Keratinocyte (primary cell): ENCODE measurements at regions not wholly inside any gene's neighbourhood (a gene's known extent, or its start where the extent isn't known, plus 50 kb on each side); places are given as distances from the start of the nearest gene placed in this dataset.

Source experiments
- EZH2 ChIP-seq: IDR thresholded peaks from one replicate; pipeline ENCODE4 v1.6.1; 2012; ENCODE audit warnings: inconsistent platforms, mild to moderate bottlenecking, low read length, moderate library complexity
- TF ChIP-seq, protein P1 (sequence below), 3 experiments: IDR thresholded peaks in 1 of 3; conservative IDR thresholded peaks in 1 of 3; optimal IDR thresholded peaks in 1 of 3; 2 replicates in 2 of 3; 3 replicates in 1 of 3; pipeline versions ENCODE3 to v1.5.1; 2011; ENCODE audit warnings: low read length in 3 of 3, mild to moderate bottlenecking in 3 of 3, moderate library complexity in 2 of 3, control low read depth in 1 of 3, inconsistent platforms in 1 of 3; ENCODE audit not compliant: insufficient read depth in 2 of 3; ENCODE audit errors: extremely low read depth in 1 of 3

DNA sequence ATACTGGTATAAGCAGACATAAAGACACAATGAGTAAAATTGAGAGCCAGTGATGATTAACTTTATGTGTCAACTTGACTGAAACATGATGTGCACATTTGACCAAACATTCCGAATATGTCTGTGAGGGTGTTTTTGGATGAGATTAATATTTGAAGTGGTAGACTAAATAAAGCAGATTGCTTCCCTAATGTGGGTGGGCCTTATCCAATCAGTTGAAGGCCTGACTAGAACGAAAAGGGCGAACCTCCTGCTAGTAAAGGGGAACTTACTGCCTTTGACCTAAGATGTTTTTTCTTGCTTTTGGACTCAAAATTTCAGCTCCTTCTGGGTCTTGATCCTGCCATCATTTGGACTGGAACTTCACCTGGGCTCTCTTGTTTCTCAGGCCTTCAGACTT, 1387.7 kb upstream of the CDH6 start:
- TF ChIP-seq EZH2 = no peak
- TF ChIP-seq, protein P1, sequence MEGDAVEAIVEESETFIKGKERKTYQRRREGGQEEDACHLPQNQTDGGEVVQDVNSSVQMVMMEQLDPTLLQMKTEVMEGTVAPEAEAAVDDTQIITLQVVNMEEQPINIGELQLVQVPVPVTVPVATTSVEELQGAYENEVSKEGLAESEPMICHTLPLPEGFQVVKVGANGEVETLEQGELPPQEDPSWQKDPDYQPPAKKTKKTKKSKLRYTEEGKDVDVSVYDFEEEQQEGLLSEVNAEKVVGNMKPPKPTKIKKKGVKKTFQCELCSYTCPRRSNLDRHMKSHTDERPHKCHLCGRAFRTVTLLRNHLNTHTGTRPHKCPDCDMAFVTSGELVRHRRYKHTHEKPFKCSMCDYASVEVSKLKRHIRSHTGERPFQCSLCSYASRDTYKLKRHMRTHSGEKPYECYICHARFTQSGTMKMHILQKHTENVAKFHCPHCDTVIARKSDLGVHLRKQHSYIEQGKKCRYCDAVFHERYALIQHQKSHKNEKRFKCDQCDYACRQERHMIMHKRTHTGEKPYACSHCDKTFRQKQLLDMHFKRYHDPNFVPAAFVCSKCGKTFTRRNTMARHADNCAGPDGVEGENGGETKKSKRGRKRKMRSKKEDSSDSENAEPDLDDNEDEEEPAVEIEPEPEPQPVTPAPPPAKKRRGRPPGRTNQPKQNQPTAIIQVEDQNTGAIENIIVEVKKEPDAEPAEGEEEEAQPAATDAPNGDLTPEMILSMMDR (optimal IDR thresholded peaks at IDR 0.05 in 1 of 3, IDR thresholded peaks at IDR 0.05 in 1 of 3, conservative IDR thresholded peaks at IDR 0.05 in 1 of 3; ENCODE audit: extremely low read depth in 1 of 3, insufficient read depth in 2 of 3, low read length in 3 of 3) = no peak
